ENCODE measurements at regions not wholly inside any gene's neighbourhood (a gene's known extent, or its start where the extent isn't known, plus 50 kb on each side); places are given as distances from the start of the nearest gene placed in this dataset.
"Not testable (repeated sequence)": the region's sequence is repeated elsewhere in the genome, so short reads cannot be mapped to it uniquely, and the experiment has no call there.

DNA sequence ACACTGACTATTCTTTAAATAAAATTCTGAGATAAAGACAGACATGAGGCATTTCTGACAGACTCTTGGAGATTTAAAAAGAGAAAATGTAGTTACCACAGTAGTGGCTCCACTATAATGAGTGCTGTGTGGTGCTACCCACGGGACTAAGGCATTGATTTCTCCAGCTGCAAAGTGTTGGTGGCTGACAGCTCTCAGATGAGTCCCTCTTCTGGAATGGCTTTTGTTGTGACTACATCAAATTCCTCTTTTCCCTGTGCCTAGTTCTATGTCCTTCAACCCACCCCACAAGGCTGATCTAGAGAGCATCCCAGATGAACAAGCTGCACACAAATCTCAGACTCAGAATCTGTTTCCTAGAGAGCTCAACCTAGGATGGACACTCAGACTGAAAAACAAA lies 884.8 kb upstream of the ZEB2 start:
- no peak for ATAC-seq

DNA sequence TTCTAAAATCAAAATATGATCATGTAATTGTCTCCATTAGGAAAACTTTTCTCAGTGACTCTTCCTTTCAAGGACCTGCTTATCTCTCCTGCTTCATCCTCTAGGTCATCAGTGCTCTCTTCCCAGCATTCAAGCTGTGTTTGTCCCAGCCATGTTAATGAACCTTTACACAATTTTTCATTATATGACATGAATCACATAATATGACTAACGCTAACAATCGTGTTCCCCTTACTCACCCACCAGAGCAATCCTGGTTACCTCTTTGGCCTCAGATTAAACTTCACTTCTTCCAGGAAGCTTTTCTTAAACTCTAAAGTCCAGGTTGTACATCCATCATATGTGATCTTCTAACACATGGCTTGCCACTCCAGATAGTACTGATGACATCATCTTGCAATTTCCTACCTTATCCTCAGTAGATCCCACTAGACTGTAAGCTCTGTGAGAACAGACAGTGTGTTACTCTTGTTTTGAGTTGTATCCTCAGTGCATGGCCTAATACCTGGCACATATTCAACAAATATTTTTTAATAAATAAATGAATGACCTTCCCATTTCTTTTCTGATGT lies 882.9 kb upstream of the ZEB2 start:
- ATAC-seq: no peak

DNA sequence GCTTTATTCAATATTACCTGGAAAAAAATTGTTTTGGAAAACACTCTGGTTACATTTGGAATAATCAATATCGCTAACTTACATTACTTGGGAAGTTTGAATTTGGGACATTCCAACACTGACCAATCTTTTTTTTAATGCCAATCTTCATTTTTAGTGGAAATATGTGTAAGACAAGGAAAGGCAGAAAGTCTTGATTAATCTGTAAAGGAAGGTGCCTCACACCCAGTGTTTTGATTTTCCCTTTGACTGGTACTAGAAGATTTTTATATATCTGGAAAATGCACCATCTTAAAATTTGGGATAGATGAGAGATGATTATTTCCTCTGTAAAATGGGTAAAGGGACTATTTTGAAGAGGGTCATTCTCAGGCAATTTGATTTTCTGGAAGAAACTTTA lies 879.2 kb upstream of the ZEB2 start:
- no peak for ATAC-seq

DNA sequence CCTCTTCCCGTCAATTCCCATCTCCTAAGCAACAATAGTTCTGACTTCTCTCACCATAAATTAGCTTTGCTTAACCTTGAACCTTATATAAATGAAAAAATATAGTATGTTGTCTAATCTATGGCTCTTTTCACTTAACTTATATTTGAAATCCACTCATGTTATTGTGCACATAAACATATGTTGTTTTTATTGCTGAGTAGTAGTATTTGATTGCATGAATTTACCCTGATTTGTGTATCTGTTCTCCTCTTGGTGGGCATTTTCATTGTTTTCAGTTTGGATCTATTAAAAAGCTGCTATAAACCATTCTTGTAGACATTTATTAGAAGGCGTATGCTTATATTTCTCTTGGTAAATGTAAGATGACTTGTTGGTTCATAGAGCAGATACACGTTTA lies 874.3 kb upstream of the ZEB2 start:
- no peak for ATAC-seq

DNA sequence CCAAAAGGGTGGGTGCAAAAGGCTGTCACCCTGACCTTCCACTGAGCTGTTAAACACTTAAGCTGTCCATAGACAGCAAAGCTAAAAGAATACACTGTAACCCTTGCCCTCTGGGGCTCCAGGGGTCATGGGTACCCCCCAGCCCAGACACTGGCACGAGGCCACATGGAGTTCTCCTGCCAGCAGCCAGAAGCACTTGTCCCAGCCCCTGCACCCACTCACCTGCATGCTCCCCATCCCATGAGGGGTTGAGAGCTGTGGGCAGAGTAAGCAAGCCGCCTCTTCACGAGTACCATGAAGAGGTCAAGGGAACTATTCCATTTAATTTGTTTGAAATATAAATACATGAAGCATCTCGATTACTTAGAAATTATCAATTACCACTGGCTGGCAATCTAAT lies 867.1 kb upstream of the ZEB2 start:
- no peak for ATAC-seq

DNA sequence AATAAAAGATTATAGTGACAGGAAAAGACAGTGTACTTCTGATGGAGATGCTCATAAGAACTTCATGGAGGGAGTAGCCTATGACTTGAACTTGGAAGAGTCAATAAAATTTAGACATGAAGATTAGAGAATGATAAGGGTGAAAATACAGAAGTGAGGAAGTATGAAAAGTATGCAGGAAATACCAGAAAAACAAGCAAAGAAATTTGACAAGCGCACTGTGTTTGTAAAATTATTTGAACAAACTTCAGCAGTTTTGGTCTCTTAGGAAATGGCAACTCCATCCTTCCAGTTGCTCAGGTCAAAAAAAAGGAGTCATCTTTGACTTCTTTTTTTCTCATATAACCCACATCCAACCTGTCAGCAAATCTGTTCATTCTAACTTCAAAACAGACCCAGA lies 864.0 kb upstream of the ZEB2 start:
- no peak for ATAC-seq

DNA sequence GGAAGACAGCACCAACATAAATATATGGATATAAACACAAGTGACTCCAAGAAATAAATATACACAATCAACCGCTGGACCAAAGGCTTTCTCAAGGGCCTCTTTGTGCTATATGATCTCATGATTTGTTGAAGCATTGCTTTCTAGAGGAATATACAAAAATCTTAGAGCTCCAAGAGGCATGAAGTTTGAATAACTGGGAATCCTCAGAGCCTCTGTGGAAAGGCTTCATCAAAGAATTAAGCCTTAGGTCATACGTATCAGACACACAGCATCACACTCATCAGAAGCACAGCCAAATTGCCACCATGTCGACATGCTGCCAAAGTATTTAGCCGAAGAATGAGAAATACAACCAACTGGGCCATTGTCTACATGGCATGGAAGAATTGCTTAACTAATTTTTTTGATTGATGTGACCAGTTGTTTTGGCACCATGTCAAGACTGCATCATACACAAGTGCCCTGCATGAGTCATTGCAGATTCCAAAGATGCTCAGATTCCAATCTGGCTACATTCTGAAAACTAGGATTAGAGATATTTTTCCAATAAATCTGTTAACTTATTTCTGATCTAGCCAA lies 860.6 kb upstream of the ZEB2 start:
- no peak for ATAC-seq

DNA sequence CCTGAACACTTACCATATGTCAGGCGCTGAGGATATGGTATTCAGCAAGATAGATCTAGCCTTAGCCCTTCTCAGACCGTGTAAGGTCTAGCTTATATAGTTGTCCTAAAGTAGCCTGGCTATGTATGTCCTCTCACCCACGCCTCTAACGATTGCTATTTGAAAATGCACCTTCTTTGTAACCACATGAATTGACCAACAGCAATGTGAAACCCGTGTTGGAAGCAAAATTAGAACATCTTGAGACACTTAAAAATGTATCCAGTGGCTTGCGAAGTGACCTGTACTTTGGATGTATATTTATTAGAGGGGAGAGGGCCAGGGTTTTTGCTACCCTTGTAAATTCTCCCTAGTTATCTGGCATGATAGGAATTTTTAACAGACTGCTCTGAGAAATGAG lies 860.0 kb upstream of the ZEB2 start:
- no peak for ATAC-seq

DNA sequence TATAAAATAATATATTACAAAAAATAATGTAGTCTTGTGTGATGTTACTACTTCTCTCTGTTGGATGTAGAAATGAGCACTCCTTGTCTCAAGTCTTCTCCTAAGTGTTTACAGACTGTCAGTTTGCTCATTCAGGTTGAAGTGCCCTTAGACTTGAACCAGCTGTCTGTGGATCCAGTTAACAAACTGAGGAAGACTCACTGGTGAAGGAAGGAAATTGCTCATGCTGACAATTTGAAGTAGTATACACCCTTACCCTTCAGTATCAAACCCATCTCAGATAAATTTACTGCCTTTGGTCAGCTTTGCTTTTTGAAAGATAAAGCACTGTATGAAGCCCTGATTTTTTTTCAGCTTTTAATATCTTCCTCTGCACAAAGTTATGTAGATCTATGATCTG lies 854.2 kb upstream of the ZEB2 start:
- no peak for ATAC-seq

DNA sequence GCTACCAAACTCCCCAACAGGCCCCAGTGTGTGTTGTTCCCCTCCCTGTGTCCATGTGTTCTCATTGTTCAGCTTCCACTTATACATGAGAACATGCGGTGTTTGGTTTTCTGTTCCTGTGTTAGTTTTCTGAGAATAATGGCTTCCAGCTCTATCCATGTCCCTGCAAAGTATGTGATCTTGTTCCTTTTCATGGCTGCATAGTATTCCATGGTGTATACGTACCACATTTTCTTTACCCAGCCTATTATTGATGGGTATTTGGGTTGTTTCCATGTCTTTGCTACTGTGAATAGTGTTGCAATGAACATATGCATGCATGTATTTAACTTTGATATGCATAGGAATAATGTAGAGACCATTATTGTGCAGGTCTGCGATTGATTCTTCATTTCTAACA lies 847.4 kb upstream of the ZEB2 start:
- ATAC-seq: not testable (repeated sequence)

DNA sequence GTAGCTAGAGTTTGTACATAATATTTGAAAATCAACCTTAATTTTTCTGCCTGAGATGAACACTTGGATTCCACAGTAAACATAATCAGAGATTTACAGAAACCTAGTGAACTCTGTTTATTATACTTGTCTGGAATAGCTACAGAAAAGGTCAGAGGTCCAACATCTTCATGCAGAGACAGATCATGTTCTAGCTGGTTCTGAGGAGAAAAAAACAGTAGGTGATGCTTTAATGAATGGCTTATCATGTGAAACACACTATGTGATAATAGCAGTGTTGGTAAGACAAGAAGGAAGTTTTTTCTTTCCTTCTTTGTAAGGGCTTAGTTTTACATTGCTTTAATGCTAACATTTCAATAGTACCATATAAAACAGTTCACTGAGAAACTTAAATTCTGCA lies 846.4 kb upstream of the ZEB2 start:
- ATAC-seq: no peak

DNA sequence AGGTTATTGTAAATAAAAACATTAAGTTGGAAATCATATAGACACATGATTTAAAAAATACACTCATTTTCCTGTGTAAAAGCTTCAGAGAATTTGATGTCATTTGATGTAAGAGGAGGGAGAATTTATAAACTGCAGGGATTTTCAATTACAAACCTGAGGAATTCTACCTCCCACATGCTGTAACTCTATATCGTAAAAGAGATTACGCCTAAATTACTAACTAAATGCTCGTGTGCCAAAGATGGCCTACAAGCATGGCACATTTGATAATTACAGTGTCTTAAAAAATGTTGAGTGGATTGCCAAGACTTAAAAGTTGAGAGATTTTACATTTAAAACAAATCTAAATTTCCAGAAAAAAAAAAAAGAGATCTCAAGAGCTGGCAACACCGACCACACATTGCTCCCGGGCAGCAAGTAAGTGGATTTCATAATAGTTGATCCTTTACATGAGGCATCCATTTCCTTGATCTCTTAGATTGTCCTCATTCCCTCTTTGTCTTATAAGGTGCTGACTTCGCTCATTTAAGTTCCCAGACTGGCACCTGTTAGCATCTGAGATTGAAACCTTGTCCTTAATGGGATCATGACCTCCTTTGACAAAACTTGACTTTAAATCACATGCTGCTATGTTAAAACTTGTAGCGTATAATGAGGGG lies 840.3 kb upstream of the ZEB2 start:
- no peak for ATAC-seq

DNA sequence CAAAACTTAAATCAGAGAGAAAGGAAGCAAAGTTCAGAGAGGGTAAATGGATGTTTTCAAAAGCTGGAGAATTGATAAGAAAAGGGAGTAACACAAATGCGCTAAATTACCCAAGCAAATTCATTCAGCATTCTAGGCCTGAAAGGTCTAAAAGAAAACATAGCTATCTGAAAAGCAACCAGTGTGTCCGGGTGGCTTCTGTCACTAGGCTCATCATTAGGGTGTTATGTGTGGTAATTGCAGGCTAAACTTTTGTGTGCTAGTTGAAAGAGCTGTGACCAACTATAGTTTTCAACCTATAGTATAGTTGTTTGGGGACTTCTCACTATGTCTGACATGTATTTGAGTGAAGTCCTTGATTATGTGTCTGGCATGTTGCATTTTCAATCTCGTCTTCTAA lies 839.6 kb upstream of the ZEB2 start:
- no peak for ATAC-seq

DNA sequence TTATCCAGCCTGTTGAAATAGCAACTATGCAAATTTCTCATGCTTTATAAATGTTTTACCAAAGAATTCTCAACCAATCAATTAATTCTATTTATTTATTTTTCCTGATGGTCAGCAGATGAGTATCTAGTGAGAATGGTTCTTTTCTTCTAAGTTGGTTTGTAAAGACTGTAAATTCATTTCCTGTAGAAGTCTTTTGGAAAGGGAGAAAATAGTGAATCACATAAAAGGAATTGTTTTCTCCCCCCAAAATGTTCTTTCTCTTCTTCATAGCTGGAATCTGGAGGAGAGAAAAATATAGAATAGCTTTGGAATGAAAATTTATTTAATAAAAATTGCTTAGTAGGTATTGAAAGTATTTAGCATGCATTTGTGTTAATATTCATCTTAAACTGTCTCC lies 836.1 kb upstream of the ZEB2 start:
- ATAC-seq: no peak

DNA sequence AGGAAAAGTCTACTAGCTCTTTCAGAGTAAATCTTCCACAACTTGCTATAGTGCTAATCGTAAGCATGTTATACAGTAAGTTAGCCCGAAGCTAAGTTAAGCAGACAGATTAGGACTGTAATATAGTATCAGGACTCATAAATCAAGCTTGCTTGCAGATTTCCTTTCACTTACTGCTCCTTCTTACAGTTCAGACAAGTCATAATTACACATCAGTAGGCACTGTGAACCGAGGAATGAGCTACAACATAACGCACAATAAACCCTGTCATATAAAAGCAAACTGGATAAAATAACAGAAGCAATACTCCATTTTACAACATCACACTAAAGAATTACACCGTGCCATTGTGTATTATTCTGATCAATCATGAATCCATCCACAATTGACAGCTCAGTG lies 832.6 kb upstream of the ZEB2 start:
- no peak for ATAC-seq

DNA sequence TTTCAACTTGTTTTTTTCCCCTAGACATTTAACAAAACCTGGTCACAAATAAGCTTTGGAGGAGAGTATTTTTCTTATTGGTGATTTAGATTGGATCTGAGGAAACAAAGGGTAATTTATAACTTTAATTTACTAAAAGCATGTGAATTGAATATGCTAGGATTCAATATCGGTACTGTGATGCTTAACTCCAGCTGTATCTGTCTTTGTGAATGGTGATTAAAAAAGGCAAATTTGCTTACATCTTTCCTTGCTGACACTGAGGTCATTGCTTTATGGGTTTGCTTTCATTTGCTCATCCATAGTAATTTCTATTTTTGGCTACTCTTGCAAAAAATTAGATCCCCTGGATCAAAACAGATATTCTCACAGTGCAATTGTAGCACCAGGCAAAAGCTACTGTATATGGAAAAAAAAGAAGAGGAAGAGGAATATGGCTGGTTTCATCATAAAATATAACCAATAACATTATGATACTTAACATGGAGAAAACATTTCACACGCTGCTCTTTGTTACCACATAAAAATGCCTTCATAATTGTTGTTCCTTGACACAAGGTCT lies 832.0 kb upstream of the ZEB2 start:
- ATAC-seq: no peak

DNA sequence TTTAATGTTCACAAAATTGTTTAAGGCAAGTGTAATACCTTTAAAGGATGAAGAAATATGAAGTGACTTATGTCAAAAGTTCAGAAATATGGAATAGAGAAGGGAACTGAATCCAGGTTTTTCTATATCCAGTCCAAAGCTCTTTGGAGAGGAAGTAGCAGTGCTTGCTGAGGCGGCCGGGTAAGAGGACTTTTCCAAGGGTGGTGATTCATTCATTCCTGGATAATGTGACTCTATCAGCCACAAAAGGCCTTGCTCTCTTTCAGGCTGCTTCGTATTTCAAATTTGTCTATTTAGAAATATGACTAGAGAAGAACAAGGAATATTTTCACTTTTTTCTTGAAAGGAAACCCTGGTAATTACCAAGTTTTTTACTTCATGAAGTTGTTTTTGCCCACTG lies 830.1 kb upstream of the ZEB2 start:
- ATAC-seq: no peak

DNA sequence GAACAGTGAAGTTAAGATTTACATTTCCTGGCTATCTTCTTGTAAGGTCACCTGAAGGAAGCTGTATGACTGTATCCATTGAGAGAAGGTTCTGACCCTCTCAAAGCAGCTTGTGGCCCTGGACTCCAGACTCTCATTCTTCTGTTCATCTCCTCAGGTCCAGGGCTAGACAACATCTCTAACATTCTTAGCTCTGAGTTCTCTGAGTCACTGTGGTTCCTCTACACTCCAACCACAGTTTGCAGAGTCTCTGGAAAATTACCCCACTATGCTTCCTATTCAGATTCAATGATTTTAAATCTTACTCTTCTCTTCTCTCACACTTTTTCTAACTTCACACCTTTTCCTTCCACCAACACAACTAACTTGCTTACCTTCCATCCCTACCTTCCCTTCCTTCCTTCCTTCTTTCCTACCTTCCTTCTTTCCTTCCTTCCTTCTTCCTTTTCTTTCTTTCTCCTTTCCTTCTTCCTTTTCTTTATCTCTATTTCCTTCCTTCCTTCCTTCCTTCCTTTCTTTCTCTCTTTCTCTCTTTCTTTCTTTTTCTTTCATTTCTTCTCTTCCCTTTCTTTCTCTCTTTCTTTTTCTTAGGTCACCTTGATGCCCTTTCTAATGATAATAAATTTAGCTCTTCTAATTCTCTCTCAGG lies 824.3 kb upstream of the ZEB2 start:
- ATAC-seq: no peak

DNA sequence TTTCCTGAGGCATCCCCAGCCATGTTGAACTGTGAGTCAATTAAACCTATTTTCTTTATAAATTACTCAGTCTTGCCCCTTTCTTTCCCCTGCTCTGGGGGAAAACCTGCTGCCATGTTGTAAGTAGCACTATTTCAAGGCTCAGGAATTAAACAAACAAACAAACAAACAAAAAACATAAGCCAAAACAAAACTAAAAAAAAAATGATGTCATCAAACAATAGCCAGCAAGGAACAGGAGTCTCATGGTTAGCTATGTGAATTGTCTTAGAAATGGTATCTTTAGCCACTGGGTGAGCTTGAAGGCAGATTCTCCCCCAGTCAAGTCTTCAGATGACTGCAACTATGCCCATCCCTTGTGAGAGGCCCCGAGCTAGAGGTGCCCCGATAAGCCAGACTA lies 823.4 kb upstream of the ZEB2 start:
- no peak for ATAC-seq

DNA sequence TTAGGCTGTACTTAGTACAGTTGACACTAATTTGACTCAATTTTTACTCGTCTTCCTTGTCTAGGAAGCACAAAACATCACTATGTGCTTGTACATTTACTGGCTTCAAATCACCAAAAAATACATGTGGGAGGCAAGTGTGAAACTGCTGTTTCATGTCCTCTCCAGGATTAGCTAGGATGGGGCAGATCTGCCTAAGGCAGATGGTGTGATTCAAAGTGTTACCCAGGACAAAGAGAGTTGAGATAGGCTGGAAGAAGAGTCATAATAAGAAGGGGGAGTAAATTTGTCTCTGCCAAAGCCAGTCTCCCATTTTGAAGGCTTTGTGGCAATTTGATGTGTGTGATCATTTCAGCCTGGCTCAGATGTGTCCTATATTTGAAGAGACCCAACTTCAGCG lies 821.6 kb upstream of the ZEB2 start:
- no peak for ATAC-seq

DNA sequence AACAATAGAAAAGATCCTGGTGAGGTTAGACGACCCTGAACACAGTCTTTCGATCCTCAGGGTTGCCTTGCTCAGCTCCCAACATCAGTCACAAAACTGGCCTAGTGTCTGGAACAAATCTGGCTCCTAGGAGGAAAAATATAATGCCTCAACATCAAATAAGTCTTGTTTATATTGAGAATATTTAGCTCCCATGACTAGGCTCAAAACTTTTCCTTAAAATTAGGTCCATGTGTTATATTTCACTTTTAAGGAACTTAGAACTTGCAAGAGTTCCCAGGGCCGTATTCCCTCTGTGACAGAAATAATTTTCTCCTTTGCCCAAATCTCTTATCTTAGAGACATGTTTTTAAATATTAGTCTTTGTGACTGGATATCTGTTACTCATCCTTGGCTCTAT lies 819.7 kb upstream of the ZEB2 start:
- ATAC-seq: no peak

DNA sequence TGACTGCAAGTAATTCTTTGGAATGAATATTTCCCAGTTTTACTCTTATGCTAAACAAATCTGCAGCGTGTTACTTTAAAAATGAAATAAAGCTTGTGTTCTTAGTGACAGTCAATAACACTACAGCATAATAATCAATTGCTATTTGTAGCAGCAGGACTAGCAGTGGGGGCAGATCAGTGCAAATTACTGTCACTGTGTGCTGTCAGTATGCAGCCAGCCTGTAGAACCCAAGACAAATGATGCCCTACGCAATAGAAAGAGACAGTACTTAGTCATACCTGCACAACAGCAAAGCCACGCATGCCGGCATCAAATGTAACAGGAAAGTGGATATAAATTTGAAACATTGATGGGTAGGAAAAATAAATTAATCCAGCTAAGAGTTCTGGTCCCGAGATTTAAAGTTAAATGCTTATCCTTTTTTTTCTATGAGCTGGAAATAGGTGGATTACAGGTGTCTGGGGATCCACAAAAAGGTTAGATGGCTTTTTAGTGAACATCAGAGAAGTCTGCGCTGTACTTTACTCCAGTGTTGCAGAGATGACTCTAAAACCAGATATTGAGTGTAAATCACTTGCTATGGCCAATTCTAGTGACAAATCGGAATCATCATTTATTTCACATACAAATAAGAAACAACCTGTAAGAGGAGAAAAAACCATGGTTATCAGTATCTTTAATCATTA lies 812.4 kb upstream of the ZEB2 start:
- ATAC-seq: no peak

DNA sequence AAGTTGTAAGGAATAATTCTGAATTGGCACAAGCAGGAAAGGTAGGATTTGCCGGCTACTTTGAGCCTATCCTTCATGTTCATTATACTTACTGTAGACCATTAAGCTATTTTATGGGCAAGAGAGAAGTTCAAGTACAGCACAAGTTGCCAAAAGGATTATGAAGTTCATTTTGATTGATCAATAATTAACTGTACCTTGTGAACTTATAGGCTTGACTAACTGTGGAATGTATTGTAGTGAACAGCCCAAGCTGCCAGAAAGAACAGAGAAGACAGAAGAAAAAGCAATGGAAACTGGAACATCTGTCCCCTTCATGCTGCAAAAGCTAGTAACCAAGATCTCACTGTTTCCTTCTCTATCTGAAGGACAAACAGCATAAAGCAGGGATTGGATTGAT lies 810.1 kb upstream of the ZEB2 start:
- no peak for ATAC-seq

DNA sequence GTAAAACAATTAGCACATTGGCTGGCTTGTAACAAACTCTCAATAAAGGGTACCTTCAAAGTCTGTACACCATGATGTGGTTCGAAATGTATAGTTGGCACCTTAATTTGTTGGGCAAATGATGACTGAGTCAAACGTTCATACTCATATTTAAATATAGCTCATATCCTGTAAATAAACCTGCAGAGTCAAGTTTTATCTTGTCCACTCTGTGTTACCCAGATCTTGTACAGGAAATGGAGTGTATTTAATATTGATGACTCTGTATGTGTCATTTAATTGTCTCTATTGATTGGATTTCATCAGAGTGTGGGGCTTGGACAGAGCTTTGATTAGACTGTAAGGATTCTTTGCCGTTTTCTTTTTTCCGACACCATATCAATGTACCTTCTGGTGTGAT lies 805.6 kb upstream of the ZEB2 start:
- no peak for ATAC-seq
